GM19025 (cell line): ENCODE measurements at regions not wholly inside any gene's neighbourhood (a gene's known extent, or its start where the extent isn't known, plus 50 kb on each side); places are given as distances from the start of the nearest gene placed in this dataset.

Experiments used
- ATAC-seq: cut with Tn5 transposase; IDR thresholded peaks from one replicate; pipeline ENCODE4 v1.9.1; 2021; ENCODE audit warnings: mild to moderate bottlenecking, low read depth, moderate library complexity; ENCODE audit not compliant: unreplicated experiment

GRCh38 chr22:34122042-34122441 lies 201.8 kb upstream of the LARGE1 start:
- no peak for ATAC-seq

DNA sequence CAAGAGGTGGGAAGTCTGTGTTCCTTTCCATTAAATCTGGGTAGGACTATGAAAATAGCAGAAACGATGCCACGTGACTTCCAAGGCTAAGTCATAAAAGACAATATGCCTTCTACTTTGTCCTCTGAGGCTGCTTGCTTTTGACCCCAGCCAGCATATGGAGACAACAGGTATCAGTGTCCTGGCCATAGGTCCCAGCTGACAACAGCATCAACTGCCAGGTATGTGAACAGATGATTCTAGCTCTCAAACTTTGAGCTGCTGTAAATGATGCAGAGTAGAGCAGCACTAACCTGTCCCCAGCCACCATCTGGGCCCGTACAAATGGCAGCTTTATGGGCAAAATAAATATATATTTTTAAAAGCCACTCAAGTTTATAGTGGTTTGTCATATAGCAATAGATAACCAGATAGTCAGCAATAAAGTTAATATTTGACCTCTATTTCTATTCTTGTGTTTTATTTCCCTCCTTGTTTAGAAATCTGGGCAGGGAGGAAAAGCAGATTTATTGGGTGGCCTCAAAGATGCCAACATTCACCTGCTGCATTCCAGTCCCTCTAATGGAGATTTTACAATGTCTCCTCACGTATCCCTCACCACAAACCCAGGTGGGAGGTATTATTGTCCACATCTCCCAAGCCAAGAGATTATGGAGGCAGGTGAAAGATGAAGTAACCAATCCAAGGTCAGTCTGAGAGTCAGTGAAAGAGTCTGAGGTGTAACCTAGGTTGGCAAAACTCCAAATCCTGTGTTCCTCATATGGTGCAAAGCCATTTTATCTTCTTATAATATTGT lies 209.6 kb upstream of the LARGE1 start:
- no peak for ATAC-seq

DNA sequence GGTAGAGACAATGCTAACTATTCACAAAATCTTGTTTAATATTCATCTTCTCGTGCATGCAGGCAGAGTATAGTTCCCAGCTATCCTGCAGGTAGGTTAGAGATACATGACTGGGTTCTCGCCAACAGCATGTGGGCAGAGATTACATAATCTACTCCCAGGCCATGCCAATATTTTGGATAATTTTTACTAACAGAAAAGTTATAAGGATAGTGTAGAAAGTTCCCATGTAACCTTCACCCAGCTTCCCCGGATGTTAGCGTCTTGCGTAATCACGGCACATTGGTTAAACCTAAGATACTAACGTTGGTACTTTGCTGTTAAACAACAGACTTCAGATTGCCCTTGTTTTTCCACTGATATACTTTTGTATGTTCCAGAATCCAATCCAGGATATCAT lies 215.5 kb upstream of the LARGE1 start:
- ATAC-seq, result no peak

- no peak for ATAC-seq
These were observed 229.7 kb upstream of the LARGE1 start for GRCh38 chr22:34150023-34150422.

DNA sequence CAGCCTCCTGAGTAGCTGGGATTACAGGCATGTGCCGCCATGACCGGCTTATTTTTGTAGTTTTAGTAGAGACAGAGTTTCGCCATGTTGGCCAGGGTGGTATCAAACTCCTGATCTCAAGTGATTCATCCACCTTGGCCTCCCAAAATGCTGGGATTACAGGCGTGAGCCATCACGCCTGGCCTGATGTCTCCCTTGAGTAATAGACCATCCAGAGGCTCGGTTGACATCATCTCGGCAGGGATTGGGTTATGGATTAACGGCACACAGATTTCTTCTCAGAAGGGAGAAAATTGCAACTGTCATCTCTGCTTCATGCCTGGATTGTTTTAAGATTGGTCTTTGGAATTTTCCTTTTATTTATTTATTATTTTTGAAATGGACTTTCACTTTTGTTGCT lies 239.2 kb upstream of the LARGE1 start:
- no peak for ATAC-seq

GRCh38 chr22:34160141-34160783 lies 240.0 kb upstream of the LARGE1 start:
- ATAC-seq, result no peak

DNA sequence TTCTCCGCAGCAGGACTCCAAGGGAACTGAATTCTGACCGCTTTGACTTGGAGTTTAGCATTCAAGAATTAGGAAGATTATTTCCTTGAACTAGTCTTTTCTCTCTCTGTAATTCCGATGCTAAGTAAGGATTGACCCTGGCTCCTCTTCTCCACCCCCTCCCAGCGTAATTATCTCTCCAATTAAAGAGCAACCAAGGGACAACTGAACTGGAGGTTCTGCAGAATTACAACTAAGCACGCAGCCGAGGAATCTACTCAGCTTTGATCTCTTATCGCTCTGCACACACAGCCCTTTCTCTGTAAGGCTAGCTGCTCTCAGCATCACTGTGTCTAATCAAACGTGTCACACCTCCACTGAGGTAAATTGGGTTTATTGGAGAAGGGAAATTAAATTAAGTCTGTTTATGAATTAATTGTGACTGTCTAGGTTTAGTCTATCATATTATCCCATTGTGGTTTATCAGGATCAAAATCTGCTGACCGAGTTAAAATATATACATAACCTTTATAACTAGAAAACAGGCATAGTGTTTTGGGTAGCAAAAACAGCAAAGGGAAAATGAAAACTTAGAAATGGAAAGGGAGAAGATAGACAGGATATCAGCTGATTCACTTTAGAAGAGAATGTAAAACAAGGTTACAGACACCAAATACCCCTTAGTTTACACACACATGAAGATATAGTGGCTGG lies 241.3 kb upstream of the LARGE1 start:
- no peak for ATAC-seq

DNA sequence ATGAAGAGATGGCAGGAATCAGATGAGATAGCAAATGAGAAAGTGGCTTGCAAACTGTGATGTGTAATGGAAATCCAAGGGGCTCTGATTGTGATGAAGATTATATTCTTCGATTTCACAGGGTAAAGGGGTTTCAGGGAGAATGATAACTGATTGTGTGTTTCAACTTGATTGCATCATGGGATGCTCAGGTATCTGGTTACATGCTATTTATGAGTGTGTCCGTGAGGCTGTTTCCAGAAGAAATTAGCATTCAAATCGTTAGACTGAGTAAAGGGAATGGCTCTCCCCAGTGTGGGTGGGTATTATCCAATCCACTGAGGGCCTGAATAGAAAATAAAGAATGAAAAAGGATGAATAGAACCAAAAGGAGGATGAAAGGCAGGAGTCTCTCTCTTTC lies 278.7 kb upstream of the LARGE1 start:
- ATAC-seq, result no peak

GRCh38 chr22:34210301-34210700 lies 290.0 kb upstream of the LARGE1 start:
- ATAC-seq, result no peak

DNA sequence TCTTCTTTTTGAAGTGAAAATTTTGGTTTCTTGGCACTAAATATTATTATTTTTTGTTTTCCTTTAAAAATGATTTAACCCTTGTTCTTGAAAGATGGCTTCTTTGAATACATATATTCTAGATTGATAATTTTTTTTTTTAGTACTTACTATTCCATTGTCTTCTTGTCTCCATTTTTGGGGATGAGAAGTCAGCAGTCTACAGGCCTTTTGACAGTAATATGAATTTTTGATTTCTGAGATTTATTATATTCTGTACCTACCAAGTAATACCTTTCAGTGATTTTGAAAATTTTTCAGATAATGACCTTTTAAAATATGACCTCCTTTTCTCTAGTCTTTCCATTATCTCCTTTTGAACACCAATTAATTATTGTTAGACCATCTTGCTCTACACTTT lies 294.1 kb upstream of the LARGE1 start:
- ATAC-seq, result no peak

DNA sequence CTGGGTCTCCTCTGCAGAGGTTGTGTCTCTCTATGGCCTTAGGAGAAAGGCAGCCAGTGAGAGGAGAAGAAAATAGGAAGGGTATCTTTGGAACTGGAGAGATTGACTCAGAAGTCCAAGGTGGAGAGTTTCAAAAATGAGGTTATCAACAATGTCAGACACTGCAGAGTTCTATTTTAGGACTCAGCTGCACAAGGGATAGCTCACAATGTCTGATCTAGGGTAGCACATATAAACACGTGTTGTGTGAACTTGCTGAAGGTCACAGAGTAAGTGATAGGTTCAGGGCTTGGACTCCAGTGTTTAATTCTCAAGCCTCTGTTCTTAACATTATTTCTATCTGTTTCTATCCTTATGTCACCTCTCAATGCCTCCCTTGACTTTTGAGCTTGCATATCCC lies 305.0 kb upstream of the LARGE1 start:
- ATAC-seq, result no peak

DNA sequence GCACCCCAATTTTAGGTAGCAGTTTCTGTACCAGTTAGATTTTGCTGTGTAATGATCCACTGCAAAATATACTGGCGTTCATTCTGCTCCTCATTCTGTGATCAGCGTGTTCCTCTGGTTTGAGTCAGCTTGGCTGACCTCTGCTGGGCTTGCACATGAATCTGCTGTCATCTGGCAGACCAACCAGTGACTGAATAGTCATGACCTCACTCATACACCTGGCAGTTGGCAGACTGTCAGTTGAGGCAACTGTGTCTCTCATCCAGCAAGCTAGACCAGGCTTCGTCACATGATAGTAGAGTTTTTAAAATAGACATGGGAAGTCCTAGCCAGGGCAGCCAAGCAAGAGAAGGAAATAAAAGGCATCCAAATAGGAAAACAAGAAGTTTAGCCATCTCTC lies 316.3 kb upstream of the LARGE1 start:
- no peak for ATAC-seq

DNA sequence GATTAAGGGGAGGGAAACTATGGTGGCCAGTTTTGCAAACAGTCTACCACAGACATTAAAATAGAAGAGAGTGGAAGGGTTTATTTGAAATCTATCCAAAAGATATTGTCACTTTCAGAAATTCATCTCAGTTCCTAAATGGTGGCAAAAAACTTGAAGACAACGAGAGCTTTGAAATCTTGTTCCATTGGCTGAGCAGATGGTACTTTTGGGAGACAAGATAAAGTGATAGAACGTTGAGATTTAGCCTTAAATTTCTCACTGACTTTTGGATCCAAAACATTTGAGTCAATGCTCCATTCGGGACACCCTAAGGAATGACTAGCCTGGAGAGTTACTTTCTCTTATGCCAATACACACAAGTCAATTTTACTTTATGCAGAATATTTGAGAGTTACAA lies 319.1 kb upstream of the LARGE1 start:
- no peak for ATAC-seq

DNA sequence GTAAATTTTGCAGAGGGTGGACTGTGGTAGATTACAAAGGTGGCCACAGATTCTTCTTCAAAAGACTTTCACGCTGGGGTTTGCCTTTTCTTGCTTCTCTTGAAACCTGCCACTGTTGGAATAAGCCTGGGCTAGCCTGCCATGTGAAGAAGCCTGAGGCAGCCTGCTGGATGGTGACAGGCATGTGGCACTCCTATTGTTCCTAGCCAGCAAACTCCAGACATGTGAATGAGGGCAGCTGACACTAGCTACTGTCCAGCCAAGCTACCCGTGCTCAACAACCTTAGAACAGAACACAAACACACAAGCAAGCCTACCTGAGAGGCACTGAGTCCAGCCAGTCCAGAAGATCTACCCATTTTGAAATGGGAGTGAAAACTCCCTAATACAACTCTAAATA lies 322.7 kb upstream of the LARGE1 start:
- no peak for ATAC-seq

- no peak for ATAC-seq
These were observed 334.8 kb upstream of the LARGE1 start for GRCh38 chr22:34255042-34255441.

GRCh38 chr22:34278121-34278520 lies 357.8 kb upstream of the LARGE1 start:
- no peak for ATAC-seq

GRCh38 chr22:34281738-34282137 lies 361.5 kb upstream of the LARGE1 start:
- no peak for ATAC-seq

DNA sequence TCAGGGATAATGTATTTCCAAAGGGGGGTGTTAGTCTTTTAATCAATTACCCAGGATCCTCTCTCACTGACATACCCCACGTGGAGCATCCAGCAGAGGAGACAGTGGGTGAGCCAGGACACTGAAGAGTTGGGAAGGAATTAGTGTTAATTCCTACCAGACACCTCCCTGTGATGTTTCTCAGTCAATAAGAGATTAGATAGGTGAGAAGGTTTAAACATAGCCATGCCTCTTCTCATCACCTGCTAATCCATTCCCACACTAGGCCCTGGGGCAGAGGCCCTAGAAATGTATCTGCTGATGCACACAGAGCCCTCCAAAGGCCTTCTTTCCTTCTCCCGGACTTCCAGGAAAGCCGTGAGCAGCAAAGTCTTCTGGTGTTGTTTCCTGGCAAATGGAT lies 363.6 kb upstream of the LARGE1 start:
- no peak for ATAC-seq

GRCh38 chr22:34293324-34293723 lies 373.0 kb upstream of the LARGE1 start:
- no peak for ATAC-seq

DNA sequence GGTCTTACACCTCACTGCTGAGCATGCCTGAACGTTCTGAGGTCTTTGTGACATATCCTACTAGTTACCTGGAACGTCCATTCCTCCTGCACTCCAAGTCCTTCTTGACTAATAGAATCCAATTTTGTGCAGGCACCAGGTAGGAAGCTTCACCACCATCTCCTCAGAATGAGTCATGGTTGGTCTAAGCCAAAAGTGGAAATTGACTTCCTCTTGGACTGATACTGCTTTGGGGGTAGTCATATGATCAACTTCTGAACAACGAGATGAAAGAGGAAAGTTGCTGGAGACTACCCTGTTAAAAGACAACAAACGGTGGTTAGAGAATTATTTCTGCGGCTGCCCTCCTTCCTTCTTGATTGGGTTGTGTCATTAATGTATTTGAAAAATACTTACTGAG lies 374.2 kb upstream of the LARGE1 start:
- no peak for ATAC-seq

GRCh38 chr22:34294986-34295385 lies 374.7 kb upstream of the LARGE1 start:
- no peak for ATAC-seq

- ATAC-seq, result no peak
These were observed 376.2 kb upstream of the LARGE1 start for GRCh38 chr22:34296461-34296860.
